Right forelimb (tissue), 1 donor: ENCODE measurements at regions not wholly inside any gene's neighbourhood (a gene's known extent, or its start where the extent isn't known, plus 50 kb on each side); places are given as distances from the start of the nearest gene placed in this dataset.
"Not testable (repeated sequence)": the region's sequence is repeated elsewhere in the genome, so short reads cannot be mapped to it uniquely, and the experiment has no call there.

Experiments
- DNase-seq: peaks from one replicate; pipeline ENCODE4 v3.0.0-alpha.2; 2018

DNA sequence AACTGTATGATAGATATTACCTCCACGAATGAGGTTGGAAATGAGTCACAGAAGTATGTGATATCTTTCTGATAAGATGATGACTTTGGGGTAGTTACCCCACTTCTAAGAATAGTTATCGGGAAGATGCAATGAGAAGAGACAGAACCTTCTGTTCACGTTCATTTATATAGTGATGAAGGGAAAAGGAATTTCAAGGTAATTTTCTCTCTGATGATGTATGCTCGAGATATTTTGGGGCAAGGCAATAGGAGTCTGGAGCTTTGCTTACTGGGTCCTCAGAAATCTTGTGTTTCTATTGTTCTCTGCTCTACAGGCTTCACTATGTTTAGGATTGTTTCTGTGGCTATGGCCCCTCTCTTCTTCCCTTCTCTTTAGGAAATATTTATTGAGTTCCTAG, 1389.6 kb downstream of the CDH8 start:
- no peak for DNase-seq

DNA sequence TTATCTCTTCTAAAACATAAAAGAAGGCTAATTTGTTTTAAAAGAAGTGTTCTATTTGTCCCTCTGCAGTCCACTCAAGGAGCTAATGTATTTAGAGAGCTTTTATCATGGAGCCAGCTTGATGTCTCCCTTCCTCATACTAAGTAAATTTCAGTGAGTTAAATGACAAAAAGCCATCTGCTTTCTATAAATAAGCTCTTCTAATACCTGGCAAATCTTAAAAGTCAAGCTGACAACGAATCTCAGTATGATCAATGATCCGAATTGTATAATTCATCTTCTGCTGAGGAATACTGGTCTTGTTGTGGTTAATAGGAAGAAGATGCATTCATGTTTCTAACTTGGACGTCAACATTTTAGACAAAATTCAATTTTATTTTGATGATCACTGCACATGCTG, 1390.7 kb downstream of the CDH8 start:
- no peak for DNase-seq

DNA sequence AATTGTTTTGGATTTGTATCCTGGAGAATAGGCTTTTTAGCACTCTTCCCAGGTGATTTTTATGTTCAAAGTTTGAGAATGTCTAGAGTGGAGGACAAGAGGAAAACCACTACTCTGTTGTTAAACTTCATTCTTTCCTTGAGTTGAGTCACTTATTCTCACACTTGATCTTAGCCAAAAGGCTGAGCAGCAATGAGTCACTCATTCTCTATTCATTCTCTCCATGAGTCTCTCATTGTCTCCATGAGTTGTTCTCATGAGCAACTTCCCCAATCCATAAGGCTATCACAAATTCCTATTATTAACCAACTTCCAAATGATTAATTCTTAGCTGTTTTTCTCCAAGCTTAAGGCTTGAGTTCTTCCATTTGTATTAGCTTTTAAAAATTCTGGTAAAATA, 1393.3 kb downstream of the CDH8 start:
- no peak for DNase-seq

DNA sequence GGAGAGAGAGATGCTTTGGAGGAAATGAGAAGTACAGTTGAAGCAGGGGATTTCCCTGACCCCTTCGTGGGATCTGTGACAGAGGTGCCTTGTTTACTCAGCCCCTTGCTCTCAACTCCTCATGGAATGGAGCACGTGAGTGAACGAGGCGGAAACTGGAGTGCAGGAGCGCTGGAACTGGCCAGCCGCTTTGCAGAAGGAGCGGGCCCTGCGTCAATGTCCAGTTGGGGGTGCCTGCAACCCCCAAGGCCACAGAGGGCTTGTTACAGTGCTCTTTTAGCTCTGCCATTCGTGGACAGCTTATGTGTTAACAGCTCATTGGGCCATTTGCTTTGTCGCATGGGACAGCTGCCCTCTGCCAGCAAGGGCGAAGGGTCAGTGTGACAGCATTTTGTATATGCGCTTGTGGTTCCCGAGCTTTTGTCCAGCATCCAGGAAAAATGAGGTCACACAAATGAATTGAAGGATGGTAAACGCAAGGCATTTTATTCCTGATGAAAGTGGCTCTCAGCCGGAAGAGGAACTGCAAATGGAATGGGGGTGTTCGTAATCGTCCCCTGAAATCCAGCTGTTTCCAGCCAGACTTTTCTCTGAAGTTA, 1395.1 kb downstream of the CDH8 start:
- no peak for DNase-seq

DNA sequence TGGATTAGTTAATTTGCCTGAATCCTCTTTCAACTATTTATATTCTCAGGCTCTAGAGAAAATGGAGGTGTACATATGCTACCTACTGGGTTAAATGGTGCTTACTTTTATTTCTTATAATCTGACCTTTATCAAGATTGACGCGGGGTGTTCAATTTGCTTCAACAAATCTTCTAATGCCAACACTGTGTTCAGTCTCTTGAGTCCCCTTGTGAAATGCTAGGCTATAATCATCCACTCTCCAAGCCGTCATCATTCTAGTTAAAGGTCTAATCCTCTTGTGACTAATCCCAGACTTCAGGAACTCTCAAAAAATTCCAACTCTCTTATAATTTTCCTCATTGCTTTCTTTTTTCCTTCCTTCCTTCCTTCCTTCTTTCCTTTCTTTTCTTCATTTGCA, 1396.2 kb downstream of the CDH8 start:
- DNase-seq: no peak

DNA sequence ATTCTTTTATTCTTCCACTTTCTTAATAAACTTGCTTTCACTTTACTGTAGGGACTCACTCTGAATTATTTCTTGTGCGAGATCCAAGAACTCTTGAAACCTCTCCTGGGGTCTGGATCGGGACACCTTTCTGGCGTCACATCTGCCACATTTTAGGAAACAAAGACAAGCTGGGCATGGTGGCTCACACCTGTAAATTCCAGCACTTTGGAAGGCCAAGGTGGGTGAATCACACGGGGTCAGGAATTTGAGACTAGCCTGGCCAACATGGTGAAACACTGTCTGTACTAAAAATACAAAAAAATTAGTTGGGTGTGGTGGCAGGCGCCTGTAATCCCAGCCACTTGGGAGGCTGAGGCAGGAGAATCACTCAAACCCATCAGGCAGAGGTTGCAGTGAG, 1399.6 kb downstream of the CDH8 start:
- not testable (repeated sequence) for DNase-seq

DNA sequence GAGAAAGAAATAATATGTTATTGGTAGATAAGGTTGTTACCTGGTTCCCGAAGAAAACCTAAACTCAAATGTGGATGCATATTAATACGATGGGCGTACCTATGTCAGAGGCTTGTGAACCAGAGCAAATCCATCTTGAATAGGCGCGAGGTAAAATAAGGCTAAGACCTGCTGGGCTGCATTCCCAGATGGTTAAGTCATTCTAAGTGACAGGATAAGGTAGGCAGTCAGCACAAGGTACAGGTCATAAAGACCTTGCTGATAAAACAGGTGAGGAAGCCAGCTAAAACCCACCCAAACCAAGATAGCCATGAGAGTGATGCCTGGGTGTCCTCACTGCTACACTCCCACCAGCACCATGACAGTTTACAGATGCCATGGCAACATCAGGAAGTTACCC, 1400.1 kb downstream of the CDH8 start:
- no peak for DNase-seq

DNA sequence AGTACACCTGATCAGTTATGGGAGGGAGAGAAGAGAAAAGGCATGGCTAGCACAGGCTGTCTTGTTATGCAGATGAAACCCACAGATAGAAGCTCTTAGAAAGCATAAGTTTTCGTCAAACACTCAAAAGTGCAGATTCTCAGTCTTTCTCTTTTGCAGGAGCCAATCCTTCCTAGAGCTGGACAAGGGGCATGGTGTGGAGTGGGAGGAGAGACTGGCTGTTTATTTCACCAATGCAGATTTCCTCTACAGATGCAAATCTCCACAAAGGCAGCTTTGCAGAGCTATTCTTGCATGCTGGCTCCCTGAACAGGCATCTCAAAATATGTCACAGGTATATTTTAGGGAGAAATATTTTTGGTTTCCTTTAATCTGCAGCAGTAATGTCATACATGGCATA, 1400.7 kb downstream of the CDH8 start:
- DNase-seq: no peak

DNA sequence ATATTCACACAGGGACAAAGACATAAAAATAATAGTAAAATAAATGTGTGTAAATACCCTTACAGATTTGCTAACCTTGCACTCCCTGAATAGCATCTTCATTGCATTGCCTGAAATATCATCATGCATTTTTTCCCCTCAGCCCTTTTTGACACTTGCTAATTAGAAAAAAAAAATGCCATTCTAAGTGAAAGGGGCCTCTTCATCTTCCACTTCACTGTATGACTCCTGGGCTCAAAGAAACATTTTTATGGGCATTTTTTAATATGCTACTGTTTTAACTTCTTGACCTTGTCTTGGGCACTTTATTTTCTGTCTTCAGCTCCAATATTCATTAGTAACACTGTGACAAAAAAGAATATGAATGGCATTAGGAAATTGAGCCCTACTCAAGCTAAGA, 1424.4 kb downstream of the CDH8 start:
- DNase-seq: no peak

DNA sequence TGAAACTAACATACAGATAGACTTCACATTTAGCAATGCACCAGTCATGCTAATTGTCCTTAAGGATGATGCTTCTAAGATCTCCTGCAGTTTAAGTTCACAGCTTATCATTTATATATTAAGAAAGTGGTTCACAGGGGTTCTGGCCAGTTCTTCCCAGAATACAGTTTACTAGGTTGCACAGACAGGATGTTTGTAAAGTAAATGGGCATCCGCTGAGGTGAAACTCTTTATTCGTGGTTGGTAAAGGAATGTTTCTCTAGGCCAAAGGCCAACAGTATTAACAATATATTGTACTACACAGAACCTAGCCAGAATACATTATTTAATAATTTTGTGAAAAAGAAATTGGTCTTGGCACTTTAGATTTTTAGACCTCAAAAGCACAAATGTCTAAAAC, 1427.3 kb downstream of the CDH8 start:
- DNase-seq: no peak

DNA sequence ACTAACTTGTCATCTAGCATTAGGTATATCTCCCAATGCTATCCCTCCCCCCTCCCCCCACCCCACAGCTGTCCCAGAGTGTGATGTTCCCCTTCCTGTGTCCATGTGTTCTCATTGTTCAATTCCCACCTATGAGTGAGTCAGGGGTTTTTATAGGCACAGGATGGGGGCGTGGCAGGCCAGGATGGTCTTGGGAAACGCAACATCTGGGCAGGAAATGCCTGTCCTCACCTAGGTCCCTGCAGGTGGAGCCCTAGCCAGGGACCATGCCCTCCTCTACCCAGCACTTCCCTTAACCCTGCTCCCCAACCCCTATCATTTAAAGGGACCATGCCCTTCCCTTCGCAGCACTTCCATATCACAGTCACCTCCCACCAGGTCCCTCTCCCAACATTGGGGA, 1430.6 kb downstream of the CDH8 start:
- DNase-seq: not testable (repeated sequence)

DNA sequence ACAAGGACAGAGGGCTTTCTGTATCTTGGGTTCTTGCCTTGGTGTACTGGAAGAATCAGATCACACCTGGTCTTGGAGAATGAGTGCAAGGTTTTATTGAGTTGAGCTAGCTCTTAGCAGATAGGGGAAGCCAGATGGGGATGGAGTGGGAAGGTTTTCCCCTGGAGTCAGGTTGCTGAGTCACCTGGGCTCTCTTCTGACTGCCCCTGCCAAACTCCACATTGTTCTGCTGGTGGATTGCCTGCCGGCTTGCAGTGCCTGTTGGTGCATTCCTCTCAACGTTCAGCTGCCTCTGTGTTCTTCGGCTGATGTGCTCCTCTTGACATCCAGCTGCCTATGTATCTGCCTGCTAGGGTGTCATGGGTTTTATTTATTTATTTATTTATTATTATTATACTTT, 1431.1 kb downstream of the CDH8 start:
- no peak for DNase-seq

DNA sequence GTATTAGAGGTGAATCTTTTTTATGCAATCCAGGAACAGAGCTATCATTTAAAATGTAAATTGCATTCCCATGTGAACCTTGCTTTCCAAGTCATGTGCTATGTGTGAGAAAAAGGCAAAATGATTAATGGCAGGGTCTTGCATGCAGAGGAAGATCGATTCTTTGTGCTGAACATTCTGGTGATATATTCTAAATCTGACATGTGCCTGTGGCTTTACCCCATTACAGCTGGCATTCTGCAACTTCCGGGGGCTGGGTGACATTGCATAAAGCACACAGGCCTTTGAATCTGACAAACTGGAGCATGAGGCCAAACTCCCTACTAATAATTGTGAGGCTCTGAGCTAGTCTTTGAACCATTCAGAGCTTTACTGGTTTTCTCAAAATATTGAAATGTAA, 1449.7 kb downstream of the CDH8 start:
- no peak for DNase-seq

DNA sequence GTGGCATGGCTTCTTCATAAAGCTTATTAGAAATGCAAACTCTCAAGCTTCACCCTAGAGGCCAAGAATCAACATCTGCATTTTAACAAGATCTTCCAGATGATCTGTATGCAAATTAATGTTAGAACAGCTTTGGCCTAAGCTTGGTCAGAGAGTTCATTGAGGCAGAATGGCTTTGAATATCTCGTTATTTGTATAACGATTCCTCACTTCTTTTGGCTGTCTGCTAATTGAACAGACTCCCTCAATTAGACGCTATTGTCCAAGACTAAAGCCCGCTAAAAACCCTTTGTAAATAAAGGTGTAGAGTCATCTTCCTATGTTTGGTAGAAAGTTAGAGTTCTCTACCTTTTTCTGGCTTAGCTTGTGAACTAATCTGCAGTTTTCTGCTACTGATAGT, 1453.7 kb downstream of the CDH8 start:
- no peak for DNase-seq

DNA sequence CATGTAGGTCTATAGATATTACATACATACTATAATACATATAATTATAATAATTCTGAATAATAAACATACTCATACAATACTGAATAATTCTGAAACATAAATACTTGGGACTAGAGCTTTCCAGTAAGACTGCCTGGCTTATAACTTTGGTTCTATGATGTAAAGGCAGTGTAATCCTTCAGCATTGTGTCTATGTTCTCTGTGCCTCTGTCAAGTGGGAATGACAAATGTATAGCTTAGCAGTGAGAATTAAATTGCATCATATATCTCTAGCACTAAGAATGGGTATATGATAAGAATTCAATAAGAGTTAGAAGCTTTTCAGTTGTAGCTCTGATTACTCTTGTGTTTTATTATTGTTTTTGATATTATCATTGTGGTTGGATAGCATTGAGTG, 1469.3 kb downstream of the CDH8 start:
- no peak for DNase-seq

DNA sequence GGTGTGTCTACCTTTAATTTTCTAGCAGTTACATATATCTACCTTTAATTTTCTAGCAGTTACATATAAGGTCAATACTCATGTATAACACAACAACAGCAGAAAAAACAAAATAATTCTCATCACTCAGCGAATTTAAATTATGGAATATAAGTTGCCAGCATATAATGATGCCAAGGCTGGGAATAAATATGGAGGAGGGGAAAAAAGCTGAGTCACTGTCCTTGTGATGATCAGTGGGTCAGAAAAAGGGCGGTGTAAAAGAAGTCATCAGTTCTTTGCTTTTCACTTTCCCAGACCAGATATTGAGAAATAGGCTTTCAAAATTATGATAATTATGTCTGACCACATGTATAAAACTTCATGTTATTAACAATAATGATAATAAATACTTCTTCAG, 1471.7 kb downstream of the CDH8 start:
- no peak for DNase-seq

DNA sequence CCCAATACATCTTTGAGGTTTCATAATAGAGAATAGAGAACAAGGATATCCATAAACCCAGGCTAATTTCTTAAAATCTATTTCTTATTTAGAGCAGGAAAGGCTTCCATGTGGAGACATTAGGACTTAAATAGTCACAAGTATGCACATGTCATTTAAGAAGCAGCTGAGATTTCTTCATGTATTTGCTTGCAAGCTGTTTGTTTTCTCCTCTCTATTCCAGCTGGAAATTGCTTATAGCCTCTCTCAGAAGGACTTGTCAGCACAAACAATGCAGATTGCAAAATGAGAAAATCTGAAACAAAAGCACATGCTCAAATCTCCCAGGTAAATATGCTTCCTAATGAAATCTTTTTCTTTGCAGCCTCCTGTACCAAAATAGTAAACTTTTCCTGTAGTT, 1473.1 kb downstream of the CDH8 start:
- DNase-seq: no peak

DNA sequence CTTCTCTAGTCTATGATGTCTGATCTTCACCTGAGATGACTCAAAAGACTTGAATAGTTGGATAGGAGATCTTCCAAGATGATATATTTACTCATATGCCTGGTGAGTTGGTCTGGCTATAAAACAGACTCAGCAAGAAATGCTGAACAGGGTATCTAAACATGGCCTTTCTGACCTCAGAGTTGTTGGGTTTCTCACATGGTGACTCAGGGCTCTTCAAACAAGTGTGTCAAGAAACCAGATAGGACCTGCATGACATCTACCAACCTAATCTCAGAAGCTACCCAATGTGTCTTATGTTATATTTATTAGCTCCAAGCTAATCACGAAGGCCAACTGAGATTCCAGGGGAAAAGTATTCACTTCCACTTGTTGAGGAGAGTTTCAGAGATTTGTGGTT, 1477.3 kb downstream of the CDH8 start:
- DNase-seq: no peak

DNA sequence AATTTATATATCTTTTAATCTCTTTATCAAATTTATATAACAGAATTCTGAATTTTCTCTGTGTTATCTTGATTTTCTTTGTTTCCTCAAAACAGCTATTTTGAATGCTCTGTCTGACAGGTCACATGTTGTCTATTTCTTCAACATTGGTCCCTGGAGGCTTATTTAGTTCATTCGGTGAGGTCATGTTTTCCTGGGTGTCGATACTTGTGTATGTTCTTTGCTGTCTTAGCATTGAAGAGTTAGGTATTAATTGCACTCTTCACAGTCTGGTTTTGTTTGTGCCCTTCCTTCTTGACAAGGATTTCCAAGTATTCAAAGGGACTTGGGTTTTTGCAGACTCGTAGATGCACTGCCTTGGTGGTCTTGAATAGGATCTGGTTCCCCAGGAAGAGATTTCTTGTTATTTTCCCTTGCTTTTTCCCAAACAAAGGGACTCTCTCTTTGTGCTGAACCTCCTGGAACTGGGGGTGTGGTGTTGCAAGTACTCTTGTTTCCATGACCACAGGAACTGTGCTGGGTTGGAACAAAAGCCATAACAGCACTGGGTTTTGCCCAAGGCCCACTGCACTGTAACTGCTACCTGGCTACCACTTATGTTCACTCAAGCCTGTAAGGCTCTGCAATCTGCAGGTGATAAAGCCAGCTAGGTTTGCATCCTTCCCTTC, 1483.0 kb downstream of the CDH8 start:
- DNase-seq: no peak

DNA sequence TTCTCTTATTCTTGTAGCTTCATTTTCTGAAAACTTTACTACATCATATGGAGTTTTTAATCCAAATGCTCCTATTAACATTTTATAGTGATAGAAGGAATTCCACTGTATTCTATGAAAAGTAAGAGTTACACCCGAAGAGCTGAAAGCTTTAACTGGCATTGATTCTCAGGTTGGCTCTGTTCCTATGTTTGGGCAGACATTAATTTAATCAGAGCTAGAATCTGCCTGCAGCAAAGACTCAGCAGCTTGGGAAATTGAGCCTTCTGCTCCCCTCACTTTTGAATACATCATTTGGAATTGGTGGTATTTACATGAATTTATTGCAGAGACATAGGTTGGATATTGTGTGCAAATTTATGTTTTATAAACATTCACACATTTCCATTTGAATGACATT, 1494.7 kb downstream of the CDH8 start:
- no peak for DNase-seq

DNA sequence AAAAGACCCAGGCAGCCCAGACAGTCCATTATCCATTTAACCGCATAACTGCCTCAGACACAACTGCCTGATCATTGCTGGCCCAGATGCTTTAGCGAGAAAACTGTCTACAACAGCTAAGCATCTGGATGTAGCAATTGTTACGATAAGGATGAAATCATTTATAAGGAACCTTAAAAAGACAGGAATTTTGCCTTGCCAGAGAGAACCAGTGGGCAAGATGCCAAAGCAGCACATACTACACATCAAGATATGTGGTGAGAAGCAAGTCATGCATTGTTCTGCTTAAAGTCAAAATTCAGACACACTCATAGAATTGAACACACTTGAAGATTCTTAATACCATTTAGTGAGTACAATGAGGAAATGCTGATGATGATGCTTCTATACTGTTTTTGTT, 1525.3 kb downstream of the CDH8 start:
- DNase-seq: no peak

DNA sequence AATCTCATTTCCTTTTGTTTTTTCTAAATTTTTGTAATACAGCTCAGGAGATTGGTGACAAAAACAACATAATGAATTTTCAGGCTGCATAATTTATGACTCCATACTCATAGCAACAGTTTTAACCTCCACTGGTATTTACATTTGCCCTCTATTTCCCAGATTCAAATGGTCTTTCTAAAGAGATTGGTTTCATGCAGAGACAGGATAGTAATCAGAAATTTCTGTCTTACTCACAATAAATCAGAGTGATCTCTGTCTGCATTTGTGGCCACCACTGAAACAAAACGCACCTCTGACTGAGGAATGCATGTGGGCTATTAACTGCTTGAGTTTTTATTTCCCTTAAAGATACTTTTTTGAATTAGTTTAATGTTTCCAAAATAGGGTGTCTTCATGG, 1526.0 kb downstream of the CDH8 start:
- no peak for DNase-seq

DNA sequence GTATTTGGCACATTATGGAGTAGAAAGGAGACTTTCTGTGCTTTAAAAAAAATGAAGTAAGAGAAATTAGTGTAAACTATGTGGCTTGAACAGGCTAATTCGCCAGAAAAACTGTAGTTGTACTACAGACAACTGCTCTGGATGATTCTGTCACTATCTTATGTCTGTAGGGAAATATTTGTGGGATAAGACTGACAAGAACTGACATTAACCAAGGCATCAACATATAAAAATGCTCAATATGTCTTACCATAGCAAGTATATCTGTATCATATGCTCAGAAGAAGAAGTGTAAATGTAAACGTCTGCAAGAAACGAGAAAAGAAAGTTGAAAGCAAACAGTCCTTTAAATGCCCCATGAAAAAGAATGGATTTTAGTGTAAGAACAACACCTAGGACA, 1545.0 kb downstream of the CDH8 start:
- no peak for DNase-seq

DNA sequence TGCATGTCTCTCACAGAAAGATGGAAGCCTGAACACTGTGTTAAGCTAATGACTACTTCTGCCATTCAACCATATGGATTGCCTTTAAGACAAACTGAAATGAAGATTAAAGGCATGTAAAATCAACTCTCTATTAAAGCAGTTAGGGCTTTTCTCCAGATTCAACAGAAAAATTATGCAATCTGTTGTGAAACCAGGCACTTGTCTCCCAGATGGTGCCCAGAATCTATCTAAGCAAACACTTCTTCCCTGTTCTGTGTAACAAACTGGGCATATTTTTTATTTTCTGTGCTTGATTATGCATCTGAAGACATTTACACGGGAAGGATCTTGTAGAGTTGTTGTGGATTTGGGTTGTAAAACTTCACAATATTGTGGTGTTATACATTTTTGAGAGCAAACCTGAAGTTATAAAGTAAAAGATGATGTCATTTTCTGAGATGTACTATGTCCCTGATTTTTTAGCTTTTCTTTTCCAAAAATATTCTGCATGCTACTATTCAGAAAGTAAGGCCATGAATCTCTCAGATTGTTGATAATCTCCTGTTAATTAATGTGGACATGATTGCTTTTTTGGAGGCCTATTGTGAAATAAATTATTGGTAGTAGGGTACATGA, 1550.3 kb downstream of the CDH8 start:
- no peak for DNase-seq

DNA sequence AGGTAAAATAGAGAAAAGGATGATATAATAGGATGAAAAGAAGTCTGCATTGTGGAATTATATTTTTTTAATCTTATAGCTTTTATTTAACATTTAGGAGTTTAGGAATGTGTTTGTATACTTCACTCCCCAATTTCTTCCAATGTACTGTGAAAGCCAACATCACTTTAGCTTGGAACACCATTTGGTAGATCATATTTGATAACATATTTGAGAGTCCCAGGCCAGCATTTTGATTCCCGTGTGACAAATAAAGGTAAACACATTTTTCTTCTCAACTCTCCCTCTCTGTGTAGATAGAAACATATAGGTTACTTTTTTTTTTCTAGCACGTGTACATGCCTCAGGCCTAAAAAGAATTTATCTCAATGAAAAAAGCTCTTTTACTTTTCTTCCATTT, 1551.3 kb downstream of the CDH8 start:
- no peak for DNase-seq
